ENCODE measurements at regions not wholly inside any gene's neighbourhood (a gene's known extent, or its start where the extent isn't known, plus 50 kb on each side); places are given as distances from the start of the nearest gene placed in this dataset.
A peak's percentile ranks its signal among the peaks of the same experiment; 100 is the strongest.

DNA sequence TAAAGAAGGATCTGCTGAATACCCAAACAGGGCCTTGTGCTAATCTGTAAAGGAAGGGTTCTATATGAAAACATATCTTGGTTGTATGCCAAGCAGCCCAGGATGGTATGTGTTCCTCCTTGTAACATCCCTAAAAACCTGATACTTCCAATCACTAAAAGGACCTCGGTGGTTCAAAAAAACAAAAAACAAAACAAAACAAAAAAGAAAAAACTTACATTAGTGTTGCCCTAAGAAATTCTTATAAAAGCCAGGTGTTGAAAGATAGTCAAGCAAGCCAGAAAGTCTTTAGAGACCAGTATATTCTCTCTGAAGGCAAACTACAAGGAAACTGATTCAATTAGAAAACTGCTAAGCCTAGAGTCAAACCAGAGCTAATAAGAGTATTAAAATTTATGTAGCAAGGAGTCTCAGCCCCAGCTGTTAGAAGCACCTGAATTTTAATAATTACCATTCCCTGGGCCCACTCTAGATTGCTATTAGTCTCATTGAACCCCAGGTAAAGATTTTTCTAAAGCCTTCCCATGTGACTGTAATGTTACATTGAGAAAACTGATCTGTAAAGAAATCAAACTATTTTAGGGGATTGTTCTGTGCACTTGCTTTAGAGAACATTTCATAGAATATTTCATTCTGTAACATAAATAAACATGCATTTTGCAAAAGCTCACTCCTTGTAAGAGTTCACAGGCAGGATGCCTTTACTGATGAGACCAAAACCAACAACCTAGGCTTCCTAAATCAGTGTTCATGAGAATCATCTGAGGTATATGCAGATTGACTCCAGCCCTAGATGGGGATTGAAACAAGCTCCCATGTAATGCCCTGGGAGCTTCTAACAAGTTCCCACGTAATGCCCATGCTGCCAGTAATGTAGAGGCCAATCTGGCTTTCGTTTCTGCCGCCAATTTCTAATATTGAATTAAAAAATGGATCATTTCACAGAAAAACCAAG lies 95.2 kb upstream of the BTN3A2 start:
- H3K9me3 ChIP-seq (ENCODE audit: control insufficient read depth in 4 of 4, low read length in 3 of 4): peaks cover 2 to 9% (median 4%) of the 10 kb centered on the region in 4 donors
- H3K4me1 ChIP-seq (ENCODE audit: control insufficient read depth in 4 of 4, insufficient read depth in 4 of 4, low read length in 3 of 4): peaks cover 0 to 6% (median 2%) of the 10 kb centered on the region in 4 donors
- H3K27me3 ChIP-seq (ENCODE audit: control insufficient read depth in 4 of 4, insufficient read depth in 4 of 4, low read length in 3 of 4): peaks cover 0 to 25% (median 15%) of the 10 kb centered on the region in 4 donors
- no peak overlapping the region for H3K27ac ChIP-seq (ENCODE audit: low read depth in 1 of 2, low read length in 2 of 2)
- no peak for TF ChIP-seq HNF4G (IDR thresholded peaks at IDR 0.05)
- TF ChIP-seq FOXA2 (IDR thresholded peaks at IDR 0.05): no peak
- no peak for TF ChIP-seq NR2F2 (IDR thresholded peaks at IDR 0.05)
- TF ChIP-seq SP1 (IDR thresholded peaks at IDR 0.05): no peak
- H3K4me3 ChIP-seq (ENCODE audit: low read depth in 1 of 3, low read length in 3 of 3): no peak overlapping the region
- DNase-seq (ENCODE audit: low spot score): no peak
- 61% methylated on average over 4 of the region's 4 CpGs for WGBS
- H3K36me3 ChIP-seq (ENCODE audit: control insufficient read depth in 4 of 4, insufficient read depth in 3 of 4, low read depth in 1 of 4, low read length in 3 of 4): no peaks in the 10 kb centered on the region
- no peak overlapping the region for H3K9ac ChIP-seq (ENCODE audit: low read depth in 1 of 2, low read length in 2 of 2)

DNA sequence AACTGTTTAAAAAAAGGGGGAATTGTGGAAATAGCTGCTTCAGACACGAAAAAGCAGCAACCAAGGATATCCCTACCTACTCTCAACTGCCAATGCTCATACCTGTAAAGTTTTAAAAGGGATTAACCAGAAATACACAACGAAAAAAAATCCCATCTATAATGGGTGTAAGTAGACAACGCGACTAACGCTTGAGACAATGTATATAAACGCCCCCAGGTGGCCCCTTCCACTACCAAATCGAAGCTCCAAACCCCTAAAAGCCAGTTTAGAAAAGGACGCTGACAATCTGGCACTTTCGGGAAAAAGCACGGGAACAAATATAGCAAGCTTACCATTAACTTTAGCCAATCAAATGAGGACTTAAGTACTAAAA lies 94.5 kb upstream of the BTN3A2 start:
- no peak for DNase-seq (ENCODE audit: low spot score)
- Histone ChIP-seq H3K27ac (ENCODE audit: low read depth in 1 of 2, low read length in 2 of 2) (no peak overlapping the region), H3K9ac (ENCODE audit: low read depth in 1 of 2, low read length in 2 of 2) (no peak overlapping the region), H3K9me3 (ENCODE audit: control insufficient read depth in 4 of 4, low read length in 3 of 4) (peaks cover 2 to 9% (median 4%) of the 10 kb centered on the region in 4 donors), H3K4me1 (ENCODE audit: control insufficient read depth in 4 of 4, insufficient read depth in 4 of 4, low read length in 3 of 4) (peaks cover 0 to 6% (median 2%) of the 10 kb centered on the region in 4 donors), H3K27me3 (ENCODE audit: control insufficient read depth in 4 of 4, insufficient read depth in 4 of 4, low read length in 3 of 4) (peaks cover 0 to 26% (median 15%) of the 10 kb centered on the region in 4 donors), H3K36me3 (ENCODE audit: control insufficient read depth in 4 of 4, insufficient read depth in 3 of 4, low read depth in 1 of 4, low read length in 3 of 4) (no peaks in the 10 kb centered on the region), H3K4me3 (ENCODE audit: low read depth in 1 of 3, low read length in 3 of 3) (peak overlapping the region in 1 of 3 donors; percentile 33)
- TF ChIP-seq JUND (IDR thresholded peaks at IDR 0.05) (no peak), ATF3 (IDR thresholded peaks at IDR 0.05) (no peak), GABPA (IDR thresholded peaks at IDR 0.05 in 1 of 2, conservative IDR thresholded peaks at IDR 0.05 in 1 of 2) (no peak), YY1 (IDR thresholded peaks at IDR 0.05) (no peak), HNF4G (IDR thresholded peaks at IDR 0.05) (no peak), EGR1 (IDR thresholded peaks at IDR 0.05; ENCODE audit: low read depth in 2 of 2) (no peak), FOXA2 (IDR thresholded peaks at IDR 0.05) (no peak), TAF1 (conservative IDR thresholded peaks at IDR 0.05) (no peak), RXRA (IDR thresholded peaks at IDR 0.05) (no peak), SP1 (IDR thresholded peaks at IDR 0.05) (no peak), REST (IDR thresholded peaks at IDR 0.05) (no peak), NR2F2 (IDR thresholded peaks at IDR 0.05) (no peak), FOXA1 (IDR thresholded peaks at IDR 0.05) (no peak), HNF4A (conservative IDR thresholded peaks at IDR 0.05) (no peak), ZBTB33 (IDR thresholded peaks at IDR 0.05) (no peak), RAD21 (IDR thresholded peaks at IDR 0.05) (no peak)
- TF ChIP-seq, protein P1, sequence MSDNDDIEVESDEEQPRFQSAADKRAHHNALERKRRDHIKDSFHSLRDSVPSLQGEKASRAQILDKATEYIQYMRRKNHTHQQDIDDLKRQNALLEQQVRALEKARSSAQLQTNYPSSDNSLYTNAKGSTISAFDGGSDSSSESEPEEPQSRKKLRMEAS (IDR thresholded peaks at IDR 0.05): no peak
- TF ChIP-seq, protein P2, sequence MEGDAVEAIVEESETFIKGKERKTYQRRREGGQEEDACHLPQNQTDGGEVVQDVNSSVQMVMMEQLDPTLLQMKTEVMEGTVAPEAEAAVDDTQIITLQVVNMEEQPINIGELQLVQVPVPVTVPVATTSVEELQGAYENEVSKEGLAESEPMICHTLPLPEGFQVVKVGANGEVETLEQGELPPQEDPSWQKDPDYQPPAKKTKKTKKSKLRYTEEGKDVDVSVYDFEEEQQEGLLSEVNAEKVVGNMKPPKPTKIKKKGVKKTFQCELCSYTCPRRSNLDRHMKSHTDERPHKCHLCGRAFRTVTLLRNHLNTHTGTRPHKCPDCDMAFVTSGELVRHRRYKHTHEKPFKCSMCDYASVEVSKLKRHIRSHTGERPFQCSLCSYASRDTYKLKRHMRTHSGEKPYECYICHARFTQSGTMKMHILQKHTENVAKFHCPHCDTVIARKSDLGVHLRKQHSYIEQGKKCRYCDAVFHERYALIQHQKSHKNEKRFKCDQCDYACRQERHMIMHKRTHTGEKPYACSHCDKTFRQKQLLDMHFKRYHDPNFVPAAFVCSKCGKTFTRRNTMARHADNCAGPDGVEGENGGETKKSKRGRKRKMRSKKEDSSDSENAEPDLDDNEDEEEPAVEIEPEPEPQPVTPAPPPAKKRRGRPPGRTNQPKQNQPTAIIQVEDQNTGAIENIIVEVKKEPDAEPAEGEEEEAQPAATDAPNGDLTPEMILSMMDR (IDR thresholded peaks at IDR 0.05; ENCODE audit: low read depth, low read length, missing input control): no peak
- 40% methylated on average over 10 of the region's 10 CpGs for WGBS

Data from liver (tissue), 8 donors.